Small intestine (tissue), 7 donors: ENCODE measurements at regions not wholly inside any gene's neighbourhood (a gene's known extent, or its start where the extent isn't known, plus 50 kb on each side); places are given as distances from the start of the nearest gene placed in this dataset.

ENCODE experiments used
- DNase-seq, 2 donors: peaks; one replicate each; pipeline versions ENCODE4 v3.0.0 to v3.0.0-alpha.2; 2013
- FAIRE-seq: peaks from 2 replicates; lab custom pipeline; 2012; peaks lifted over from hg19 to GRCh38; lab: Jason Lieb, UNC
- H3K27ac ChIP-seq, 3 donors: one replicate each; pipeline ENCODE4 v1.5.1; 2013; ENCODE audit warnings: low read length in 2 of 3, mild to moderate bottlenecking in 2 of 3, control low read depth in 1 of 3, inconsistent platforms in 1 of 3, low read depth in 1 of 3, moderate library complexity in 1 of 3
- H3K27me3 ChIP-seq, 3 donors: one replicate each; pipeline ENCODE4 v1.6.1; 2013; ENCODE audit warnings: low read length in 3 of 3, inconsistent platforms in 1 of 3; ENCODE audit not compliant: control insufficient read depth in 3 of 3, insufficient read depth in 3 of 3
- H3K36me3 ChIP-seq, 3 donors: one replicate each; pipeline ENCODE4 v1.6.1; 2013; ENCODE audit warnings: low read length in 3 of 3, inconsistent platforms in 1 of 3, low read depth in 1 of 3, mild to moderate bottlenecking in 1 of 3, moderate library complexity in 1 of 3; ENCODE audit not compliant: control insufficient read depth in 3 of 3, insufficient read depth in 2 of 3
- H3K4me1 ChIP-seq, 3 donors: one replicate each; pipeline ENCODE4 v1.6.1; 2013; ENCODE audit warnings: low read length in 2 of 3, inconsistent platforms in 1 of 3, low read depth in 1 of 3, mild to moderate bottlenecking in 1 of 3, moderate library complexity in 1 of 3; ENCODE audit not compliant: control insufficient read depth in 3 of 3, insufficient read depth in 2 of 3
- H3K4me3 ChIP-seq, 3 donors: one replicate each; pipeline ENCODE4 v1.5.1; 2013; ENCODE audit warnings: low read length in 3 of 3, control low read depth in 1 of 3, inconsistent platforms in 1 of 3, low read depth in 1 of 3, mild to moderate bottlenecking in 1 of 3, moderate library complexity in 1 of 3
- H3K9me3 ChIP-seq, 2 donors: one replicate each; pipeline ENCODE4 v1.6.1; 2013; ENCODE audit warnings: low read depth in 1 of 2, low read length in 1 of 2; ENCODE audit not compliant: control insufficient read depth in 2 of 2, insufficient read depth in 1 of 2
- WGBS, 3 donors: extraction: QIAGEN DNeasy Blood & Tissue Kit; methylation state at CpG; one replicate each; pipeline ENCODE4 v1.1.7; 2013; 5-methylcytosine and 5-hydroxymethylcytosine counted together
- donor health status: healthy with polysubstance abuse.
- donor health status: control.
- donor health status: control.
- donor health status: Bipolar disorder and iron deficiency.
- donor health status: healthy.

GRCh38 chr2:7241041-7241745, 324.0 kb downstream of the RNF144A start:
- 75 to 81% (median 81%) methylated on average over 4 of the region's 4 CpGs for WGBS, 3 donors

DNA sequence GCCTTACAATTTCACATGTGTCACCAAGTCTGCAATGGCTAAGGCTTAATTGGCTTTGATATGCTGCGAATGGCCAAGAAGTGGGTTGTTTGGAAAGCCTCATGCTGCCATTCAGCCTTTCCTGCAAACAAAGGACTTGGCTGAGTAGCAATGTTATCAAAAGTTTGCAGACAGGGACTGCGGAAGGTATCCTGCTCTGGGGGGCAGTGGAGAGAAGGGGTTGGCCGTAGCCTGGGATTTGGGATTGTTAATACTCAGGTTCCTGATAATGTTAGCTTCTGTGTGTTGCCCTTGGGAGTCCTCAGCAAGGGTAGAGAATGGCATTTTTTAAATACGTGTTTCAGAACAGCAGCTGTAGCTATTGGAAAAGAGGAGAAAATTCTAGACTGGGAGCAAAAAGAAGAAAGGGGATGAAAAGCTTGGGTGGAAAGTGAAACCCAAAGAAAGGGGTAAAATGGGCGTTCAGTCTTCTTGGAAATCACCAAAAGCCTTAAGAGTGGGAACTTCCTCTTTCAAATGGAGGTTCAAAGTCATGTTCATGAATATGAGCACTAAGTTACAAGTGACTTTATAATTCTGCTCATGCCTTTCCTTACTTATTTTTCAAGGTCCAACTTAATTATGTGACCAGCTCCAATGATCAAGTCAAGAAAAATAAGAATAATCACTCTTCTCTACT, 325.1 kb downstream of the RNF144A start:
- H3K27me3 ChIP-seq = no peaks in the 10 kb centered on the region
- H3K36me3 ChIP-seq = no peaks in the 10 kb centered on the region
- no peak for DNase-seq
- H3K4me3 ChIP-seq = no peak overlapping the region
- no peaks in the 10 kb centered on the region for H3K4me1 ChIP-seq
- WGBS, 3 donors = 70 to 71% (median 70%) methylated on average over 5 of the region's 5 CpGs
- no peaks in the 10 kb centered on the region for H3K9me3 ChIP-seq
- H3K27ac ChIP-seq = no peak overlapping the region
- no peak for FAIRE-seq

More at GRCh38 chr2:7241041-7241745, 324.0 kb downstream of the RNF144A start:
- FAIRE-seq = no peak
- Histone ChIP-seq H3K36me3 (no peaks in the 10 kb centered on the region), H3K4me1 (no peaks in the 10 kb centered on the region), H3K4me3 (no peak overlapping the region), H3K27ac (no peak overlapping the region), H3K27me3 (no peaks in the 10 kb centered on the region), H3K9me3 (no peaks in the 10 kb centered on the region)
- no peak for DNase-seq

DNA sequence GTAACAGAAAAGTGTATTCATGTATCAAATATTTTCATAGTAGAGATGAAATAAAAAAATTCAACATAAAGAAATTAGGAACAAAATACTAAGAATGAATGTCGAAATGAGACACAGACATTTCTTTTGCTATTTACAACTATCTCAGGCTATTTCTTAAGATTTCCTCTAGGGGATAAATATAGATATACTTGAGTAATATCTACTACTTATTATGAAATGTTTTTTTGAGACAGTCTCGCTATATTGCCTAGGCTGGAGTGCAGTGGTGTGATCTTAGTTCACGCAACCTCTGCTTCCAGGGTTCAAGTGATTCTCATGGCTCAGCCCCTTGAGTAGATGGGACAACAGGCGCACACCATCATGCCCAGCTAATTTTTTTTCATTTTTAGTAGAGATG, 326.1 kb downstream of the RNF144A start:
- Histone ChIP-seq H3K36me3 (no peaks in the 10 kb centered on the region), H3K27me3 (no peaks in the 10 kb centered on the region), H3K4me1 (no peaks in the 10 kb centered on the region), H3K4me3 (no peak overlapping the region), H3K27ac (no peak overlapping the region), H3K9me3 (no peaks in the 10 kb centered on the region)
- no peak for FAIRE-seq
- no peak for DNase-seq
- 76 to 79% (median 77%) methylated on average over 4 of the region's 4 CpGs for WGBS, 3 donors

GRCh38 chr2:7256377-7256776, 339.2 kb downstream of the RNF144A start:
- no peak for DNase-seq
- no peaks in the 10 kb centered on the region for H3K36me3 ChIP-seq
- no peak overlapping the region for H3K27ac ChIP-seq
- H3K4me1 ChIP-seq = no peaks in the 10 kb centered on the region
- H3K27me3 ChIP-seq = no peaks in the 10 kb centered on the region
- no peaks in the 10 kb centered on the region for H3K9me3 ChIP-seq
- WGBS, 3 donors = 66 to 82% (median 75%) methylated on average over 5 of the region's 5 CpGs
- H3K4me3 ChIP-seq = no peak overlapping the region
- no peak for FAIRE-seq

- FAIRE-seq = no peak
- Histone ChIP-seq H3K4me1 (no peaks in the 10 kb centered on the region), H3K4me3 (no peak overlapping the region), H3K36me3 (no peaks in the 10 kb centered on the region), H3K9me3 (no peaks in the 10 kb centered on the region), H3K27ac (no peak overlapping the region), H3K27me3 (no peaks in the 10 kb centered on the region)
- 56 to 62% (median 61%) methylated on average over 6 of the region's 6 CpGs for WGBS, 3 donors
- no peak for DNase-seq
These were observed 345.5 kb downstream of the RNF144A start for GRCh38 chr2:7262727-7263126.

- WGBS, 3 donors = 85 to 91% (median 89%) methylated on average over 8 of the region's 8 CpGs
- H3K9me3 ChIP-seq = no peaks in the 10 kb centered on the region
- DNase-seq = no peak
- H3K27ac ChIP-seq = no peak overlapping the region
- no peaks in the 10 kb centered on the region for H3K27me3 ChIP-seq
- no peak overlapping the region for H3K4me3 ChIP-seq
- no peaks in the 10 kb centered on the region for H3K4me1 ChIP-seq
- H3K36me3 ChIP-seq = no peaks in the 10 kb centered on the region
- FAIRE-seq = no peak
These were observed 347.6 kb downstream of the RNF144A start for GRCh38 chr2:7264791-7265190.

- H3K4me3 ChIP-seq = no peak overlapping the region
- DNase-seq (no peak), FAIRE-seq (no peak)
- H3K36me3 ChIP-seq = no peaks in the 10 kb centered on the region
- H3K4me1 ChIP-seq = no peaks in the 10 kb centered on the region
- no peaks in the 10 kb centered on the region for H3K27me3 ChIP-seq
- WGBS, 3 donors = 83% methylated on average over 8 of the region's 8 CpGs
- H3K27ac ChIP-seq = no peak overlapping the region
- no peaks in the 10 kb centered on the region for H3K9me3 ChIP-seq
These were observed 348.1 kb downstream of the RNF144A start for GRCh38 chr2:7265286-7265685.

- Histone ChIP-seq H3K36me3 (no peaks in the 10 kb centered on the region), H3K27me3 (no peaks in the 10 kb centered on the region), H3K9me3 (no peaks in the 10 kb centered on the region), H3K4me1 (no peaks in the 10 kb centered on the region), H3K4me3 (no peak overlapping the region), H3K27ac (no peak overlapping the region)
- FAIRE-seq (no peak), DNase-seq (no peak)
- WGBS, 3 donors = 94% methylated on average over 8 of the region's 8 CpGs
These were observed 352.0 kb downstream of the RNF144A start for GRCh38 chr2:7269106-7269643.
